HCT116 (cell line): ENCODE measurements at regions not wholly inside any gene's neighbourhood (a gene's known extent, or its start where the extent isn't known, plus 50 kb on each side); places are given as distances from the start of the nearest gene placed in this dataset.

Source experiments
- ATF3 ChIP-seq: IDR thresholded peaks from 2 replicates; pipeline ENCODE4 v1.6.1; 2012
- CEBPB ChIP-seq: IDR thresholded peaks from 2 replicates; pipeline ENCODE4 v1.6.1; 2012; ENCODE audit warnings: low read depth
- CTCF ChIP-seq, 3 experiments: fragments of 200-600 bp in 1 of 3; sonication (generic) in 1 of 3; IDR thresholded peaks in 2 of 3; conservative IDR thresholded peaks in 1 of 3; 2 replicates each; pipeline ENCODE4 v1.5.1; 2012 to 2017; ENCODE audit warnings: low read depth in 2 of 3, low read length in 2 of 3, antibody characterized with exemption in 1 of 3, borderline replicate concordance in 1 of 3, control low read depth in 1 of 3, mild to moderate bottlenecking in 1 of 3, mixed read lengths in 1 of 3, mixed run types in 1 of 3, moderate library complexity in 1 of 3; ENCODE audit not compliant: insufficient read depth in 1 of 3
- EGR1 ChIP-seq: IDR thresholded peaks from 2 replicates; pipeline ENCODE4 v1.6.1; 2012; ENCODE audit warnings: low read depth
- ELF1 ChIP-seq: IDR thresholded peaks from 2 replicates; pipeline ENCODE4 v1.6.1; 2012; ENCODE audit warnings: low read depth, borderline replicate concordance
- EZH2 ChIP-seq: fragments of 200-600 bp; sonication (generic); IDR thresholded peaks from 2 replicates; pipeline ENCODE4 v1.6.1; 2017; ENCODE audit warnings: antibody characterized with exemption, mixed run types
- ZBTB33 ChIP-seq: IDR thresholded peaks from 2 replicates; pipeline ENCODE4 v1.6.1; 2011; ENCODE audit warnings: mild to moderate bottlenecking, low read length, moderate library complexity; ENCODE audit not compliant: insufficient replicate concordance; ENCODE audit errors: extremely low read depth
- ZNF274 ChIP-seq: fragments of 200-500 bp; sonication (Bioruptor generic); IDR thresholded peaks from 2 replicates; pipeline ENCODE4 v1.6.1; 2014; ENCODE audit warnings: mild to moderate bottlenecking, low read depth, low read length, inconsistent platforms

GRCh38 chr20:12744037-12744436 is 264.7 kb upstream of the SPTLC3 start:
- TF ChIP-seq CEBPB, result no peak
- TF ChIP-seq CTCF (IDR thresholded peaks at IDR 0.05 in 2 of 3, conservative IDR thresholded peaks at IDR 0.05 in 1 of 3; ENCODE audit: borderline replicate concordance in 1 of 3, insufficient read depth in 1 of 3, low read depth in 2 of 3, low read length in 2 of 3), result no peak
- TF ChIP-seq ZBTB33, result no peak
- no peak for TF ChIP-seq EZH2
- TF ChIP-seq ZNF274, result no peak
- TF ChIP-seq EGR1, result no peak
- no peak for TF ChIP-seq ELF1
- TF ChIP-seq ATF3, result no peak
